Mesendoderm (in vitro differentiated cells): ENCODE measurements at regions not wholly inside any gene's neighbourhood (a gene's known extent, or its start where the extent isn't known, plus 50 kb on each side); places are given as distances from the start of the nearest gene placed in this dataset.

Source experiments
- DNase-seq: peaks from one replicate; pipeline ENCODE4 v3.0.0; 2013
- H2AK5ac ChIP-seq: 2 replicates; pipeline ENCODE4 v1.6.1; 2013; ENCODE audit warnings: low read length, inconsistent platforms
- H2BK120ac ChIP-seq: 2 replicates; pipeline ENCODE4 v1.6.1; 2013; ENCODE audit warnings: low read depth, mild to moderate bottlenecking, low read length, moderate library complexity, mixed read lengths
- H2BK15ac ChIP-seq: replicated peaks from 2 replicates; pipeline ENCODE4 v1.6.1; 2013; ENCODE audit warnings: low read depth, mild to moderate bottlenecking, moderate library complexity
- H2BK5ac ChIP-seq: 2 replicates; pipeline ENCODE4 v1.6.1; 2013; ENCODE audit warnings: low read length, inconsistent platforms
- H3K18ac ChIP-seq: 2 replicates; pipeline ENCODE4 v1.6.1; 2013; ENCODE audit warnings: mild to moderate bottlenecking, low read length, mixed read lengths
- H3K23ac ChIP-seq: one replicate; pipeline ENCODE4 v1.6.1; 2013; ENCODE audit warnings: low read length
- H3K27ac ChIP-seq: 2 replicates; pipeline ENCODE4 v1.5.1; 2013; ENCODE audit warnings: low read depth, mild to moderate bottlenecking, inconsistent platforms, low read length, moderate library complexity
- H3K27me3 ChIP-seq: 2 replicates; pipeline ENCODE4 v1.6.1; 2013; ENCODE audit warnings: low read length, control low read depth, mild to moderate bottlenecking, inconsistent platforms; ENCODE audit not compliant: insufficient read depth, poor library complexity
- H3K36me3 ChIP-seq: 2 replicates; pipeline ENCODE4 v1.6.1; 2013; ENCODE audit warnings: low read length, inconsistent platforms; ENCODE audit not compliant: control insufficient read depth, insufficient read depth
- H3K4ac ChIP-seq: one replicate; pipeline ENCODE4 v1.6.1; 2013; ENCODE audit warnings: low read depth, mild to moderate bottlenecking, low read length, moderate library complexity
- H3K4me1 ChIP-seq: 2 replicates; pipeline ENCODE4 v1.6.1; 2013; ENCODE audit warnings: low read depth, low read length, inconsistent platforms; ENCODE audit not compliant: control insufficient read depth
- H3K4me2 ChIP-seq: 2 replicates; pipeline ENCODE4 v1.6.1; 2013; ENCODE audit warnings: low read length
- H3K4me3 ChIP-seq: 2 replicates; pipeline ENCODE4 v1.5.1; 2013; ENCODE audit warnings: mild to moderate bottlenecking, low read length
- H3K56ac ChIP-seq: one replicate; pipeline ENCODE4 v1.6.1; 2013; ENCODE audit warnings: low read length
- H3K79me1 ChIP-seq: 2 replicates; pipeline ENCODE4 v1.6.1; 2013; ENCODE audit warnings: low read length, inconsistent platforms
- H3K79me2 ChIP-seq: 2 replicates; pipeline ENCODE4 v1.6.1; 2013; ENCODE audit warnings: mild to moderate bottlenecking, low read length; ENCODE audit not compliant: control insufficient read depth, insufficient read depth
- H3K9ac ChIP-seq: 2 replicates; pipeline ENCODE4 v1.6.1; 2013; ENCODE audit warnings: low read length, inconsistent platforms
- H4K5ac ChIP-seq: one replicate; pipeline ENCODE4 v1.6.1; 2013; ENCODE audit warnings: low read length
- H4K8ac ChIP-seq: one replicate; pipeline ENCODE4 v1.6.1; 2013; ENCODE audit warnings: low read depth, mild to moderate bottlenecking, control low read depth, low read length, moderate library complexity
- WGBS: extraction: QIAGEN DNeasy Blood & Tissue Kit; methylation state at CpG from one replicate; pipeline ENCODE4 v1.1.7; 2013; ENCODE audit warnings: low lambda C conversion rate, missing lambda C conversion rate; ENCODE audit not compliant: insufficient coverage; ENCODE audit errors: extremely low coverage; 5-methylcytosine and 5-hydroxymethylcytosine counted together

DNA sequence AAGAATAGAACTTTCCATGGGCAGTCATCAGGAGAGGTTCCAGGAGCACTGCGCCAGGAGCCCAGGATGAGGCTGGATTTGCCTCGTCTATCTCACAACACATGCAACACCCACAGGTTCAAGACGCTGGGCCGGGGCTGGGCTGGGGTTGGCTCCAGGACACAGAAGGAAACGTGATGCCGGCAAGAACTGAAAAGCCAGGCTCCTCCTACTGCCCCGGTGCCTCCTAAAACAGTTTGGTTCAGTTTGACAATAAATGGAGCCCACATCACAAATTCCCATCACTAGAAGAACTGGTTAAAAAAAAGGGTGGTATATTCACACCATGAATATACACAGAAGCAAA is 75.9 kb downstream of the INHBB start:
- Histone ChIP-seq H2AK5ac (no peak overlapping the region), H3K4ac (no peak overlapping the region), H3K18ac (no peak overlapping the region), H3K4me3 (no peak overlapping the region), H3K27ac (no peak overlapping the region), H3K27me3 (no peaks in the 10 kb centered on the region), H3K36me3 (no peaks in the 10 kb centered on the region), H4K8ac (no peak overlapping the region), H4K5ac (no peak overlapping the region), H3K4me2 (no peak overlapping the region), H2BK15ac (no peak overlapping the region), H3K79me2 (no peaks in the 10 kb centered on the region), H3K23ac (no peak overlapping the region), H3K4me1 (no peaks in the 10 kb centered on the region), H3K79me1 (no peaks in the 10 kb centered on the region), H3K9ac (no peak overlapping the region), H2BK120ac (no peak overlapping the region), H3K56ac (no peak overlapping the region), H2BK5ac (no peak overlapping the region)
- DNase-seq = no peak
- no CpG with 5 or more reads among the region's 7 CpGs for WGBS

DNA sequence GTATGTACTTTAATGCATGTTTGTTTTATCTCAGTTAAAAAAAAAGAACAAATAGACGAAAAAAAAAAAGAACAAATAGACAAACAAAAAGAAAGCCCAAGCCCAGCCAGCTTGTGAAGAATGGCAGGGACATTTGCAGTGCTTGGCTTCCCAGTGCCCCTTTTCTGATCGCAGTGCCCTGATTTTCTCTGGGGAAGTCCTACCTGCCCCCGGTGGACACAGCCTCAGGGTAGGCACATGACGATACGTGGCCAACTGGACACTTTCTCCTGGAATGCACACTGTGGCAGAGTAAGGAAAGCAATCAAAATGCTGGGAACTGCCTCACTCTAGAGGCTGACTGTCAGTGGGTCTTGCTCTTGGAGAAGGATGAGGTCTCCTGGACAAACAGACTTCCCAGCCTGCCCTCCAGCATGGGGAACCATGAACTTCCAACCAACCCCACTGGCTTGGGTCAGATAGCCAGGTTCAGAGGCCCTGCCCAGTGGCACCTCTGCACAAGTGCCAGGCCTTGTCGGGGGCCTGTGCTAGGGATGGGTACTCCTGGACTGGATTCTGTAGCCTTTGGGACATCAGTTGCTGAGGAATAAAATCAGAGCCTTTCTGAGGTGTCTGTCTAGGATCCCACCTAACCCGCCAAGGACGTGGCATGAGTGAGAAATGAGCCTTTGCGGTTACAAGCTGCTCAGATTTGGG is 76.7 kb downstream of the INHBB start:
- no peak overlapping the region for H2AK5ac ChIP-seq
- no peak for DNase-seq
- no peak overlapping the region for H2BK15ac ChIP-seq
- H3K18ac ChIP-seq = no peak overlapping the region
- H3K23ac ChIP-seq = no peak overlapping the region
- H2BK120ac ChIP-seq = no peak overlapping the region
- H3K4me2 ChIP-seq = no peak overlapping the region
- no peak overlapping the region for H3K56ac ChIP-seq
- no peak overlapping the region for H4K5ac ChIP-seq
- no peak overlapping the region for H2BK5ac ChIP-seq
- H3K36me3 ChIP-seq = no peaks in the 10 kb centered on the region
- no peak overlapping the region for H4K8ac ChIP-seq
- no peak overlapping the region for H3K4ac ChIP-seq
- H3K9ac ChIP-seq = no peak overlapping the region
- H3K4me3 ChIP-seq = no peak overlapping the region
- WGBS = no CpG with 5 or more reads among the region's 9 CpGs
- no peaks in the 10 kb centered on the region for H3K27me3 ChIP-seq
- H3K4me1 ChIP-seq = no peaks in the 10 kb centered on the region
- no peaks in the 10 kb centered on the region for H3K79me2 ChIP-seq
- no peak overlapping the region for H3K27ac ChIP-seq
- H3K79me1 ChIP-seq = no peaks in the 10 kb centered on the region

DNA sequence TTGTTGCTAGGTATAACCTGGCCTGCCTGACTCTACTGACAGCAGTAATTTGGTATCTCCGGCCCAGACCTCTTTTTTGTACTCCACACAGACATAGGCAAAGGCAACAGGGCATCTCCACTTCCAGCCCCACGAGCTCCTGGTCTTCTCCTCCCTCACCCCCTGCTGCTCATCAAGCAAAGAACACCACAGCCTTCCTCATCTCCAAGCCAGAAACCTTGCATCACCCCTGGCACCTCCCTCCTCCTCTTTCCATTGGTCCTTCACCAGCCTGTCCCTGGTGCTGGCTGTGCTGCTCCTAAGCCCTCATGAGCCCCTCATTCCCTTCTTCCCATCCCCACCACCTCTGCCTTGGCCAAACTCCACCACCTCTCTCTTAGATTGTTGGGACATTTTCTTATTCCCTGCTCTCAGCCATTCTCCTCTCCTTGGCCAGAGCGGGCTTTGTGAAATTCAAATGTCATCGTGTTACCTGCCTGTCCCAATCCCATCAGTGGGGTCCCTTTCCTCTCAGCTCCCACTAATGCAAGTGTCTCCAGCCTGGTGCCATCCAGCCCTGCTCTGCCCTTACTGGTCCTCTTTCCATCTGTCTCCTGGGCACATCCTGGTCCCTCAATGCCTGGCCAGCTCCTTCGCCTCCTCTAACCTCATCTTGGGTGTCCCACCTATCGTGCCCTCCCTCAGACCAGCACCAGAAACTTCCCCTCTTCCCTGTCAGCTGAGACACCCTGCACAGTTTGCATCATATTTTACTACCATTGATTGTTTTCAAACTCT is 77.4 kb downstream of the INHBB start:
- Histone ChIP-seq H3K4ac (no peak overlapping the region), H4K5ac (no peak overlapping the region), H3K56ac (no peak overlapping the region), H3K4me1 (no peaks in the 10 kb centered on the region), H3K79me1 (no peaks in the 10 kb centered on the region), H3K27ac (no peak overlapping the region), H2BK120ac (no peak overlapping the region), H2BK5ac (no peak overlapping the region), H3K18ac (no peak overlapping the region), H3K9ac (no peak overlapping the region), H2BK15ac (no peak overlapping the region), H4K8ac (no peak overlapping the region), H3K27me3 (no peaks in the 10 kb centered on the region), H3K36me3 (no peaks in the 10 kb centered on the region), H2AK5ac (no peak overlapping the region), H3K79me2 (no peaks in the 10 kb centered on the region), H3K4me3 (no peak overlapping the region), H3K23ac (no peak overlapping the region), H3K4me2 (no peak overlapping the region)
- WGBS = no CpG with 5 or more reads among the region's 6 CpGs
- peak; percentile 8 for DNase-seq

DNA sequence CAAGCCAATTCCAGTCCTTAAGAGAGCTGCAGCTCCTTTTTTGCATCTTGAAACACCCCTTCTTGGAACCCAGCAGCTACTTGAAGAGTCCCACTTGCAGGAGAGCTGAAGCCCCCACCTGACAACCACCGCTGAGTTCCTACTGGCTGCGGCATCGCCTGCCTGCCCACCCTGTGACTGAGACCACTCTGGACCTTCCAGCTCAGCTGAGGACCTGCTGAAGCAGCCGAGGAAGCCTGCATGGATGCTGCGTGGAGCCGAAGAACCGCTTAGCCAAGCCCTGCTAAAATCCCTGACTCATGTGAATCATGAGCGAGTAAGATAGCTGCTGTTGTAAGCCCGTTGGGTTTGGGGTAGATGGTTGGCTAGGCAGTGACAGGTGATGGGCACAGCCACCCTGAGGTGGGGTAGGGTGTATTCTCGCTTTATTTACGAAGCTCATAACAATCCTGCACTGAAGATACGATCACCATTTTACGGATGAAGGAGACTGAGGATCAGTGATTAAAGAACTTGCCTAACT is 78.4 kb downstream of the INHBB start:
- H3K36me3 ChIP-seq = no peaks in the 10 kb centered on the region
- no peak overlapping the region for H3K56ac ChIP-seq
- no peak overlapping the region for H3K4me2 ChIP-seq
- no peak overlapping the region for H2BK15ac ChIP-seq
- H4K8ac ChIP-seq = no peak overlapping the region
- no peak overlapping the region for H2BK5ac ChIP-seq
- no peak overlapping the region for H3K23ac ChIP-seq
- H3K4me3 ChIP-seq = no peak overlapping the region
- no peak overlapping the region for H4K5ac ChIP-seq
- no peak overlapping the region for H3K18ac ChIP-seq
- no peaks in the 10 kb centered on the region for H3K79me1 ChIP-seq
- DNase-seq = no peak
- H3K4me1 ChIP-seq = no peaks in the 10 kb centered on the region
- H2BK120ac ChIP-seq = no peak overlapping the region
- H3K9ac ChIP-seq = no peak overlapping the region
- H2AK5ac ChIP-seq = no peak overlapping the region
- no peak overlapping the region for H3K27ac ChIP-seq
- H3K27me3 ChIP-seq = no peaks in the 10 kb centered on the region
- H3K4ac ChIP-seq = no peak overlapping the region
- H3K79me2 ChIP-seq = no peaks in the 10 kb centered on the region
- WGBS = no CpG with 5 or more reads among the region's 13 CpGs

DNA sequence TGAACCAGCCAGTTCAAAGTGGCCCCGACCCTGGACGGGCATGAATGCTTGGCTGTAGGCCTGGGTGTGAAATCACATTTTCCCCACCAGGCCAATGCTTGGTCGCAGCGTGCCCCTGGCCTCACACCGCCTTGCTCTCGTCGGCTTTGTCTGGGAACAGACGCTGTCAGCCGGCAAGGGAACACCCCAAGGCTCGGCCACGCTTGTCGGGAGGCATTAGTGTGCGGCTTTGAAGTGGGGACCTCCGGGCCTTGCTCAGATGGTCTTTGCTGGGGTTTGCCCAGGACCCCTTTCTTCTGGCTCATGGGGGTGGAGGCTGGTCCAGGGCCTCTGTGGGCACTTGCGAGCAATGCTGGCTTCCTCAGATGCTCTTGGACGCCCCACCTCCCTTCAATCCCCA is 79.1 kb downstream of the INHBB start:
- Histone ChIP-seq H3K27ac (no peak overlapping the region), H2BK15ac (no peak overlapping the region), H3K79me1 (no peaks in the 10 kb centered on the region), H2BK5ac (no peak overlapping the region), H3K36me3 (no peaks in the 10 kb centered on the region), H3K56ac (no peak overlapping the region), H3K23ac (no peak overlapping the region), H3K4me1 (no peaks in the 10 kb centered on the region), H2BK120ac (no peak overlapping the region), H3K4me2 (no peak overlapping the region), H3K4me3 (no peak overlapping the region), H3K4ac (no peak overlapping the region), H3K18ac (no peak overlapping the region), H4K8ac (no peak overlapping the region), H3K9ac (no peak overlapping the region), H3K27me3 (no peaks in the 10 kb centered on the region), H2AK5ac (no peak overlapping the region), H4K5ac (no peak overlapping the region), H3K79me2 (no peaks in the 10 kb centered on the region)
- no peak for DNase-seq
- no CpG with 5 or more reads among the region's 16 CpGs for WGBS
